ENCODE measurements at regions not wholly inside any gene's neighbourhood (a gene's known extent, or its start where the extent isn't known, plus 50 kb on each side); places are given as distances from the start of the nearest gene placed in this dataset.
"Not testable (repeated sequence)": the region's sequence is repeated elsewhere in the genome, so short reads cannot be mapped to it uniquely, and the experiment has no call there.

DNA sequence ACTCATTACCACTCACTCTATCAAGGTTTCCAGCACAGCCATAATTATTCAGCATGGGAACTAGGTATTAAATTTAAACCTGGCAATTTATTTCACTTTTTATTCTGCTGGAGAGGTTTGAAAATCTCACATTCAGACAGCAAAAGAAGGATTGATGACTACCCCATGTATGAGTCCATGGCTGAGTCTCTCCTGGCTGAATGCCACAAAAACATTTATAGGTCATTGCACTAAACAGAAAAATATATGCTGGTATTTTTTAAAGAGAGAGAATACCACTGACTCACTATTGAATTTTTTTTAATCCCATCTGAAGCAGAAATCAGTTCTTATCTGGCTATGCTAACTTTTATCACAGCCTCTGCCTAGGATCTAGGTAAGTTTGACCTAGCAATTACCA is 336.3 kb downstream of the PPP1R3A start:
- Histone ChIP-seq H2AFZ (ENCODE audit: low read length) (no peak overlapping the region), H3K36me3 (ENCODE audit: insufficient read depth, low read length) (no peaks in the 10 kb centered on the region), H3K9me2 (ENCODE audit: insufficient read depth, low read length) (no peaks in the 10 kb centered on the region), H3K79me2 (ENCODE audit: insufficient read depth, low read depth, low read length) (no peaks in the 10 kb centered on the region), H3K4me1 (ENCODE audit: insufficient read depth, low read length, poor library complexity, severe bottlenecking) (no peaks in the 10 kb centered on the region), H3K9me3 (ENCODE audit: low read length) (no peaks in the 10 kb centered on the region), H3K27ac (ENCODE audit: low read depth, low read length, poor library complexity, severe bottlenecking) (no peak overlapping the region), H4K20me1 (ENCODE audit: insufficient read depth, low read length) (no peaks in the 10 kb centered on the region), H3K4me3 (ENCODE audit: low read depth, low read length, poor library complexity, severe bottlenecking) (no peak overlapping the region), H3K4me2 (ENCODE audit: low read length) (no peak overlapping the region)
- TF ChIP-seq, protein P1, sequence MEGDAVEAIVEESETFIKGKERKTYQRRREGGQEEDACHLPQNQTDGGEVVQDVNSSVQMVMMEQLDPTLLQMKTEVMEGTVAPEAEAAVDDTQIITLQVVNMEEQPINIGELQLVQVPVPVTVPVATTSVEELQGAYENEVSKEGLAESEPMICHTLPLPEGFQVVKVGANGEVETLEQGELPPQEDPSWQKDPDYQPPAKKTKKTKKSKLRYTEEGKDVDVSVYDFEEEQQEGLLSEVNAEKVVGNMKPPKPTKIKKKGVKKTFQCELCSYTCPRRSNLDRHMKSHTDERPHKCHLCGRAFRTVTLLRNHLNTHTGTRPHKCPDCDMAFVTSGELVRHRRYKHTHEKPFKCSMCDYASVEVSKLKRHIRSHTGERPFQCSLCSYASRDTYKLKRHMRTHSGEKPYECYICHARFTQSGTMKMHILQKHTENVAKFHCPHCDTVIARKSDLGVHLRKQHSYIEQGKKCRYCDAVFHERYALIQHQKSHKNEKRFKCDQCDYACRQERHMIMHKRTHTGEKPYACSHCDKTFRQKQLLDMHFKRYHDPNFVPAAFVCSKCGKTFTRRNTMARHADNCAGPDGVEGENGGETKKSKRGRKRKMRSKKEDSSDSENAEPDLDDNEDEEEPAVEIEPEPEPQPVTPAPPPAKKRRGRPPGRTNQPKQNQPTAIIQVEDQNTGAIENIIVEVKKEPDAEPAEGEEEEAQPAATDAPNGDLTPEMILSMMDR (conservative IDR thresholded peaks at IDR 0.05; ENCODE audit: low read length): no peak
- no peak for TF ChIP-seq EZH2phosphoT487 (IDR thresholded peaks at IDR 0.05; ENCODE audit: borderline replicate concordance, low read depth, low read length)
- CTCF ChIA-PET (ENCODE audit: unreplicated experiment): no interaction called here
- BruUV-seq (replicated peaks): no TSS peak
- intact Hi-C loops (cut with micrococcal nuclease; ENCODE audit: unreplicated experiment): no loop called here
- POLR2A ChIA-PET: no interaction called here
- DNase-seq (ENCODE audit: low spot score): no peak

DNA sequence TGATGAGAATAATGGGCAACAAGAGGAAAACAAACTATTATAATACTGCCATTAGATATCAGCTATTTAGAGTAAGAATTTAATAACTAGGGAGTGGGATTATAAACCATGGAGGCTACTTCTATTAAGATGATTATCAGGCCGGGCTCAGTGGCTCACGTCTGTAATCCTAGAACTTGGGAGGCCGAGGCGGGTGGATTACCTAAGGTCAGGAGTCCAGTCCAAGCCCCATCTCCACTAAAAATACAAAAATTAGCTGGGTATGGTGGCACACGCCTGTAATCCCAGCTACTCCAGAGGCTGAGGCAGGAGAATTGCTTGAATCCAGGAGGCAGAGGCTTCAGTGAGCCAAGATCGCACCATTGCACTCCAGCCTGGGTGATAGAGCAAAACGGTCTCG is 355.6 kb downstream of the PPP1R3A start:
- H4K20me1 ChIP-seq (ENCODE audit: insufficient read depth, low read length); H3K36me3 ChIP-seq (ENCODE audit: insufficient read depth, low read length); H3K4me2 ChIP-seq (ENCODE audit: low read length); H3K4me3 ChIP-seq (ENCODE audit: low read depth, low read length, poor library complexity, severe bottlenecking); BruUV-seq (replicated peaks); POLR2A ChIA-PET; H3K9me2 ChIP-seq (ENCODE audit: insufficient read depth, low read length); H3K4me1 ChIP-seq (ENCODE audit: insufficient read depth, low read length, poor library complexity, severe bottlenecking); CTCF ChIA-PET (ENCODE audit: unreplicated experiment); H3K79me2 ChIP-seq (ENCODE audit: insufficient read depth, low read depth, low read length); H2AFZ ChIP-seq (ENCODE audit: low read length); H3K9me3 ChIP-seq (ENCODE audit: low read length); DNase-seq (ENCODE audit: low spot score); intact Hi-C loops (cut with micrococcal nuclease; ENCODE audit: unreplicated experiment); H3K27ac ChIP-seq (ENCODE audit: low read depth, low read length, poor library complexity, severe bottlenecking): not testable (repeated sequence)

DNA sequence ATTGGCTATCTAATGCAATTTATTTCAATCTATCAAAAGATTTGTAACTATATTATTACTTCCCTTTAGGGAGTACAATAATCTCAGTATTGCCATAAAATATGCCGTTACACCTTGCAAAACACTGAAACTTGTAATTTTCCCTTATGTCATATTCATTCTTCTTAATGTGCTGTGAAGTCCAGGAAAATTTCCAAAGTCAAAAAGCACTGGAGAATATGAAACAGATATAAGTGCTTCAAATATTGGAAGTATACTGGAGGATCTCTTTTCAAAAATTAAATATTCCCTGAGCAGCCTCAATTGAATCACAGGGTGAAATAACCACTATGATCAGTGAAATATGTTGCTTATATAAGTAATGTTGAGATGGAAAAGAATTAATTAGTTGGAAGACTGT is 356.0 kb downstream of the PPP1R3A start:
- H3K4me2 ChIP-seq (ENCODE audit: low read length): no peak overlapping the region
- POLR2A ChIA-PET: no interaction called here
- H3K27ac ChIP-seq (ENCODE audit: low read depth, low read length, poor library complexity, severe bottlenecking): no peak overlapping the region
- intact Hi-C loops (cut with micrococcal nuclease; ENCODE audit: unreplicated experiment): no loop called here
- TF ChIP-seq EZH2phosphoT487 (IDR thresholded peaks at IDR 0.05; ENCODE audit: borderline replicate concordance, low read depth, low read length): no peak
- TF ChIP-seq, protein P1 (conservative IDR thresholded peaks at IDR 0.05; ENCODE audit: low read length): no peak
- H3K4me1 ChIP-seq (ENCODE audit: insufficient read depth, low read length, poor library complexity, severe bottlenecking): no peaks in the 10 kb centered on the region
- no peaks in the 10 kb centered on the region for H3K79me2 ChIP-seq (ENCODE audit: insufficient read depth, low read depth, low read length)
- DNase-seq (ENCODE audit: low spot score): no peak
- no peak overlapping the region for H2AFZ ChIP-seq (ENCODE audit: low read length)
- H3K4me3 ChIP-seq (ENCODE audit: low read depth, low read length, poor library complexity, severe bottlenecking): no peak overlapping the region
- H3K9me3 ChIP-seq (ENCODE audit: low read length): no peaks in the 10 kb centered on the region
- no TSS peak for BruUV-seq (replicated peaks)
- no peaks in the 10 kb centered on the region for H4K20me1 ChIP-seq (ENCODE audit: insufficient read depth, low read length)
- CTCF ChIA-PET (ENCODE audit: unreplicated experiment): no interaction called here
- no peaks in the 10 kb centered on the region for H3K36me3 ChIP-seq (ENCODE audit: insufficient read depth, low read length)
- no peaks in the 10 kb centered on the region for H3K9me2 ChIP-seq (ENCODE audit: insufficient read depth, low read length)

Data from OCI-LY7 (cell line).